OCI-LY3 (cell line): ENCODE measurements at regions not wholly inside any gene's neighbourhood (a gene's known extent, or its start where the extent isn't known, plus 50 kb on each side); places are given as distances from the start of the nearest gene placed in this dataset.

Experiments
- CTCF ChIP-seq: fragments of 200-600, 300-600 bp; sonication (generic); IDR thresholded peaks from 2 replicates; pipeline ENCODE4 v1.5.1; 2014; ENCODE audit warnings: antibody characterized with exemption, low read length, low read depth
- EZH2phosphoT487 ChIP-seq: fragments of 200-600 bp; shearing (Covaris generic); IDR thresholded peaks from 2 replicates; pipeline ENCODE4 v1.6.1; 2018; ENCODE audit warnings: antibody characterized with exemption, mixed run types, low read depth

- TF ChIP-seq CTCF (no peak), EZH2phosphoT487 (no peak)
Observed at GRCh38 chr17:36707904-36708303, 106.5 kb downstream of the MRM1 start.
